HEK293 (cell line): ENCODE measurements at regions not wholly inside any gene's neighbourhood (a gene's known extent, or its start where the extent isn't known, plus 50 kb on each side); places are given as distances from the start of the nearest gene placed in this dataset.

ENCODE experiments used
- CTCF ChIA-PET: fragments of 350-600 bp; formaldehyde crosslinking; extraction: SDS; loops from one replicate; lab custom pipeline; 2021; ENCODE audit warnings: antibody characterized with exemption; lab: Yijun Ruan, JAX
- POLR2A ChIA-PET: fragments of 300-600 bp; formaldehyde crosslinking; extraction: SDS; loops from one replicate; lab custom pipeline; 2020; ENCODE audit warnings: antibody characterized with exemption, inconsistent platforms; lab: Yijun Ruan, JAX
- H3K27ac ChIP-seq: fragments of 200-500 bp; sonication (Bioruptor generic); 2 replicates; pipeline ENCODE4 v1.5.1; 2014; ENCODE audit warnings: low read depth, low read length, control low read depth, inconsistent platforms; ENCODE audit errors: extremely low read depth
- H3K36me3 ChIP-seq, 2 experiments: fragments of 200-500 bp in 1 of 2; sonication (Bioruptor generic) in 1 of 2; 1 replicate in 1 of 2; 2 replicates in 1 of 2; pipeline ENCODE4 v1.5.1; 2014 to 2017; ENCODE audit warnings: inconsistent platforms in 2 of 2, low read length in 2 of 2; ENCODE audit not compliant: control insufficient read depth in 2 of 2, insufficient read depth in 1 of 2
- H3K4me1 ChIP-seq: fragments of 200-500 bp; sonication (Bioruptor generic); 2 replicates; pipeline ENCODE4 v1.5.1; 2014; ENCODE audit warnings: mild to moderate bottlenecking, low read length, inconsistent platforms; ENCODE audit not compliant: control insufficient read depth, insufficient read depth
- H3K4me3 ChIP-seq: 2 replicates; pipeline ENCODE4 v1.5.1; 2011; ENCODE audit warnings: low read depth, mild to moderate bottlenecking, control low read depth, low read length, moderate library complexity
- H3K9me3 ChIP-seq: fragments of 200-500 bp; sonication (Bioruptor generic); 2 replicates; pipeline ENCODE4 v1.5.1; 2014; ENCODE audit warnings: low read depth, low read length, inconsistent platforms; ENCODE audit not compliant: control insufficient read depth, insufficient read depth
- KLF7 ChIP-seq: fragments of 450-650 bp; formaldehyde crosslinking; IDR thresholded peaks from 2 replicates; pipeline ENCODE4 v1.5.1; 2016; ENCODE audit warnings: missing biosample characterization, missing genetic modification characterization, borderline replicate concordance
- PRDM1 ChIP-seq: fragments of 450-650 bp; formaldehyde crosslinking; IDR thresholded peaks from 2 replicates; pipeline ENCODE4; 2016; ENCODE audit warnings: missing biosample characterization, missing genetic modification characterization
- SP2 ChIP-seq: fragments of 450-650 bp; formaldehyde crosslinking; IDR thresholded peaks from 2 replicates; pipeline ENCODE4 v1.5.1; 2016; ENCODE audit warnings: missing biosample characterization, missing genetic modification characterization
- TCF7L2 ChIP-seq: IDR thresholded peaks from 2 replicates; pipeline ENCODE4 v1.6.1; 2011; ENCODE audit warnings: low read depth, mild to moderate bottlenecking, inconsistent platforms, low read length, moderate library complexity, borderline replicate concordance
- ZBTB7A ChIP-seq: fragments of 450-650 bp; formaldehyde crosslinking; IDR thresholded peaks from 2 replicates; pipeline ENCODE4 v1.5.1; 2016; ENCODE audit warnings: low read depth, missing biosample characterization, missing genetic modification characterization
- ZNF10 ChIP-seq: fragments of 450-650 bp; formaldehyde crosslinking; IDR thresholded peaks from 2 replicates; pipeline ENCODE4 v1.5.1; 2017; ENCODE audit warnings: missing biosample characterization, missing genetic modification characterization
- ZNF121 ChIP-seq: fragments of 450-650 bp; formaldehyde crosslinking; IDR thresholded peaks from 2 replicates; pipeline ENCODE4 v1.5.1; 2016; ENCODE audit warnings: missing biosample characterization, missing genetic modification characterization
- ZNF157 ChIP-seq: fragments of 450-650 bp; formaldehyde crosslinking; IDR thresholded peaks from 2 replicates; pipeline ENCODE4 v1.5.1; 2016; ENCODE audit warnings: missing biosample characterization, missing genetic modification characterization
- ZNF202 ChIP-seq: fragments of 450-650 bp; formaldehyde crosslinking; IDR thresholded peaks from 2 replicates; pipeline ENCODE4 v1.5.1; 2016; ENCODE audit warnings: missing biosample characterization, missing genetic modification characterization, borderline replicate concordance
- ZNF292 ChIP-seq: fragments of 450-650 bp; formaldehyde crosslinking; IDR thresholded peaks from 2 replicates; pipeline ENCODE4 v1.5.1; 2016; ENCODE audit warnings: low read depth, missing biosample characterization, missing genetic modification characterization, borderline replicate concordance
- ZNF341 ChIP-seq: fragments of 450-650 bp; formaldehyde crosslinking; IDR thresholded peaks from 2 replicates; pipeline ENCODE4; 2016; ENCODE audit warnings: low read depth, missing biosample characterization, missing genetic modification characterization
- ZNF354C ChIP-seq: fragments of 450-650 bp; formaldehyde crosslinking; IDR thresholded peaks from 2 replicates; pipeline ENCODE4 v1.5.1; 2016; ENCODE audit warnings: missing biosample characterization, missing genetic modification characterization, low read depth, borderline replicate concordance
- ZNF521 ChIP-seq: fragments of 450-650 bp; formaldehyde crosslinking; IDR thresholded peaks from 2 replicates; pipeline ENCODE4 v1.5.1; 2017; ENCODE audit warnings: missing biosample characterization, mild to moderate bottlenecking, missing genetic modification characterization
- ZNF621 ChIP-seq: fragments of 450-650 bp; formaldehyde crosslinking; IDR thresholded peaks from 2 replicates; pipeline ENCODE4 v1.5.1; 2017; ENCODE audit warnings: missing biosample characterization, missing genetic modification characterization
- ZNF660 ChIP-seq: fragments of 450-650 bp; IDR thresholded peaks from 2 replicates; pipeline ENCODE4 v1.5.1; 2018; ENCODE audit warnings: missing biosample characterization, mild to moderate bottlenecking, missing genetic modification characterization
- ZNF785 ChIP-seq: fragments of 450-650 bp; formaldehyde crosslinking; IDR thresholded peaks from 2 replicates; pipeline ENCODE4 v1.5.1; 2016; ENCODE audit warnings: missing biosample characterization, missing genetic modification characterization
- TF ChIP-seq, protein P1 (sequence below): fragments of 450-650 bp; formaldehyde crosslinking; IDR thresholded peaks from 2 replicates; pipeline ENCODE4 v1.5.1; 2016; ENCODE audit warnings: missing biosample characterization, missing genetic modification characterization
- TF ChIP-seq, protein P2 (sequence below): fragments of 450-650 bp; formaldehyde crosslinking; IDR thresholded peaks from 2 replicates; pipeline ENCODE4 v1.5.1; 2016; ENCODE audit warnings: missing biosample characterization, missing genetic modification characterization
- TF ChIP-seq, protein P3 (sequence below): fragments of 450-650 bp; formaldehyde crosslinking; IDR thresholded peaks from 2 replicates; pipeline ENCODE4 v1.5.1; 2017; ENCODE audit warnings: missing biosample characterization, missing genetic modification characterization
- TF ChIP-seq, protein P4 (sequence below): fragments of 450-650 bp; formaldehyde crosslinking; IDR thresholded peaks from 2 replicates; pipeline ENCODE4 v1.5.1; 2016; ENCODE audit warnings: missing biosample characterization, missing genetic modification characterization
- TF ChIP-seq, protein P5 (sequence below): fragments of 450-650 bp; formaldehyde crosslinking; IDR thresholded peaks from 2 replicates; pipeline ENCODE4 v1.5.1; 2016; ENCODE audit warnings: missing biosample characterization, missing genetic modification characterization

DNA sequence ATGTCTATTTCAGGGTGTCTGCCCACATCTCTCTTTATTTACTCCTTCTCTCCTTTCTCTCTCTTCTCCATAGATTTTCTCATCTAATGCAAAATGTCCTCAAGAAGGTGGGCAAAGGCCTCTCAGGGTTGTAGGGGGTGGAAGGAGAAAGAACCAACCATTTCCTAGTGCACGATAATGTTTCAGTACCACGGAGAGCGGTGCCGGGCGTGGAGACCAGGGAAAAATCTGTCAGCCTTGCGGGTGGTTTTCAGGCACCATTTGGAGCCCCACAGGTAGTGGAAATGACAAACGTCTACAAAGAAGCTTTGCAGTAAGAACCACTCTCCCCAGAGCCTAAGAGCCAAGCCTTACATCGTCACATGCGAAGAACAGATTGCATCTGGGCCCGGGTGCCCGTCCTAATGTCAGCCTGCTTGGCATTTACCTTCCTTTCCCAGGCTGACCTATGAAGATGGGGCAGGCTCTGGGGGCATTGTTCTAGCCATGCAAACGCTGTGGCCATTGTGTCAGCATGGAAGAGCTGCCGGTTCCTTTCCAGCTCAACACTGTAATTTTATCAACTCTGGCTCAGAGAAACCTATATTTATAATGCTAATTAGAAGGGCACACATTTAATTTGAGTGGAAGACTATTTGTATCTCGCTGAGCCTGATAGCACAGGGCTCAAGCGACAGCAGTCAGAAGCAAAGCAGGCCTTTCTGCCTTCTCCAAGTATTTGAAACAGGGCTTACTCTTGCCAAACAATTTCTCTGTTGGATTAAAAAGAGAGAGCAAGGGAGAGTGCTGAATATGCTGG lies 430.1 kb upstream of the WWC1 start:
- Histone ChIP-seq H3K4me1 (no peaks in the 10 kb centered on the region), H3K36me3 (no peaks in the 10 kb centered on the region), H3K9me3 (no peaks in the 10 kb centered on the region)
- ChIA-PET CTCF (no interaction called here), POLR2A (no interaction called here)
- no peak for TF ChIP-seq ZNF354C (tag by site-specific recombination)
- TF ChIP-seq, protein P1, sequence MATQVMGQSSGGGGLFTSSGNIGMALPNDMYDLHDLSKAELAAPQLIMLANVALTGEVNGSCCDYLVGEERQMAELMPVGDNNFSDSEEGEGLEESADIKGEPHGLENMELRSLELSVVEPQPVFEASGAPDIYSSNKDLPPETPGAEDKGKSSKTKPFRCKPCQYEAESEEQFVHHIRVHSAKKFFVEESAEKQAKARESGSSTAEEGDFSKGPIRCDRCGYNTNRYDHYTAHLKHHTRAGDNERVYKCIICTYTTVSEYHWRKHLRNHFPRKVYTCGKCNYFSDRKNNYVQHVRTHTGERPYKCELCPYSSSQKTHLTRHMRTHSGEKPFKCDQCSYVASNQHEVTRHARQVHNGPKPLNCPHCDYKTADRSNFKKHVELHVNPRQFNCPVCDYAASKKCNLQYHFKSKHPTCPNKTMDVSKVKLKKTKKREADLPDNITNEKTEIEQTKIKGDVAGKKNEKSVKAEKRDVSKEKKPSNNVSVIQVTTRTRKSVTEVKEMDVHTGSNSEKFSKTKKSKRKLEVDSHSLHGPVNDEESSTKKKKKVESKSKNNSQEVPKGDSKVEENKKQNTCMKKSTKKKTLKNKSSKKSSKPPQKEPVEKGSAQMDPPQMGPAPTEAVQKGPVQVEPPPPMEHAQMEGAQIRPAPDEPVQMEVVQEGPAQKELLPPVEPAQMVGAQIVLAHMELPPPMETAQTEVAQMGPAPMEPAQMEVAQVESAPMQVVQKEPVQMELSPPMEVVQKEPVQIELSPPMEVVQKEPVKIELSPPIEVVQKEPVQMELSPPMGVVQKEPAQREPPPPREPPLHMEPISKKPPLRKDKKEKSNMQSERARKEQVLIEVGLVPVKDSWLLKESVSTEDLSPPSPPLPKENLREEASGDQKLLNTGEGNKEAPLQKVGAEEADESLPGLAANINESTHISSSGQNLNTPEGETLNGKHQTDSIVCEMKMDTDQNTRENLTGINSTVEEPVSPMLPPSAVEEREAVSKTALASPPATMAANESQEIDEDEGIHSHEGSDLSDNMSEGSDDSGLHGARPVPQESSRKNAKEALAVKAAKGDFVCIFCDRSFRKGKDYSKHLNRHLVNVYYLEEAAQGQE: peak; percentile 92
- TF ChIP-seq, all 188 proteins: peak for 1
- no peak overlapping the region for H3K27ac ChIP-seq
- no peak overlapping the region for H3K4me3 ChIP-seq

DNA sequence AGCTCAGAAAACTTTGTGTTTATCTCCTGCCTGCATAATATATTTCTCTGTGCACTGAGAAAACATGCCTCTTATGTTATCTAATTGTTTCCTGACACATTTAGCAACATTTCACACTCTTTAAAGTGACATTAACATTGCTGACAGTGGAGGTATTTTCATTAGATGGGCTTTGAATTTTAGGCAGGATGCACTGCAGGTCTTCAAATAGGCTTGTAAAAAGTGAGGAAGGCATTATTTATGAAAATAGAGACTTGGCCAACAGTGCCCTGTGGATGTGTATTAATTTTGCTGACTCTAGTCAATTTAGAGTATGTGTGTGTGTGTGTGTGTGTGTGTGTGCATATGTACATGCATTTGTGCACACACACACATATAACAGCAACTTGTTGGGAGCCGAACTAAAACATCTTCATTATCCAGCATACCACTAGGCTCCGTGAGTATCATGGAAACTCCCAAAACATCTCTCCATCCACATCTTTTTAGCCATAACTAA lies 429.5 kb upstream of the WWC1 start:
- Histone ChIP-seq H3K9me3 (no peaks in the 10 kb centered on the region), H3K36me3 (no peaks in the 10 kb centered on the region), H3K27ac (no peak overlapping the region), H3K4me3 (no peak overlapping the region), H3K4me1 (no peaks in the 10 kb centered on the region)
- TF ChIP-seq ZNF341 (no peak), SP2 (no peak), ZBTB7A (tag by site-specific recombination) (no peak), TCF7L2 (no peak), ZNF292 (no peak), ZNF660 (tag by site-specific recombination) (no peak), ZNF157 (tag by site-specific recombination) (no peak), ZNF621 (tag by site-specific recombination) (no peak), ZNF121 (tag by site-specific recombination) (no peak), ZNF785 (tag by site-specific recombination) (no peak), ZNF521 (tag by site-specific recombination) (no peak), KLF7 (tag by site-specific recombination) (no peak), PRDM1 (tag by site-specific recombination) (no peak), ZNF10 (tag by site-specific recombination) (no peak), ZNF202 (no peak)
- TF ChIP-seq, protein P2, sequence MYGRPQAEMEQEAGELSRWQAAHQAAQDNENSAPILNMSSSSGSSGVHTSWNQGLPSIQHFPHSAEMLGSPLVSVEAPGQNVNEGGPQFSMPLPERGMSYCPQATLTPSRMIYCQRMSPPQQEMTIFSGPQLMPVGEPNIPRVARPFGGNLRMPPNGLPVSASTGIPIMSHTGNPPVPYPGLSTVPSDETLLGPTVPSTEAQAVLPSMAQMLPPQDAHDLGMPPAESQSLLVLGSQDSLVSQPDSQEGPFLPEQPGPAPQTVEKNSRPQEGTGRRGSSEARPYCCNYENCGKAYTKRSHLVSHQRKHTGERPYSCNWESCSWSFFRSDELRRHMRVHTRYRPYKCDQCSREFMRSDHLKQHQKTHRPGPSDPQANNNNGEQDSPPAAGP (tag by site-specific recombination): no peak
- TF ChIP-seq, protein P3, sequence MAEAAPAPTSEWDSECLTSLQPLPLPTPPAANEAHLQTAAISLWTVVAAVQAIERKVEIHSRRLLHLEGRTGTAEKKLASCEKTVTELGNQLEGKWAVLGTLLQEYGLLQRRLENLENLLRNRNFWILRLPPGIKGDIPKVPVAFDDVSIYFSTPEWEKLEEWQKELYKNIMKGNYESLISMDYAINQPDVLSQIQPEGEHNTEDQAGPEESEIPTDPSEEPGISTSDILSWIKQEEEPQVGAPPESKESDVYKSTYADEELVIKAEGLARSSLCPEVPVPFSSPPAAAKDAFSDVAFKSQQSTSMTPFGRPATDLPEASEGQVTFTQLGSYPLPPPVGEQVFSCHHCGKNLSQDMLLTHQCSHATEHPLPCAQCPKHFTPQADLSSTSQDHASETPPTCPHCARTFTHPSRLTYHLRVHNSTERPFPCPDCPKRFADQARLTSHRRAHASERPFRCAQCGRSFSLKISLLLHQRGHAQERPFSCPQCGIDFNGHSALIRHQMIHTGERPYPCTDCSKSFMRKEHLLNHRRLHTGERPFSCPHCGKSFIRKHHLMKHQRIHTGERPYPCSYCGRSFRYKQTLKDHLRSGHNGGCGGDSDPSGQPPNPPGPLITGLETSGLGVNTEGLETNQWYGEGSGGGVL (tag by site-specific recombination): no peak
- TF ChIP-seq, protein P4, sequence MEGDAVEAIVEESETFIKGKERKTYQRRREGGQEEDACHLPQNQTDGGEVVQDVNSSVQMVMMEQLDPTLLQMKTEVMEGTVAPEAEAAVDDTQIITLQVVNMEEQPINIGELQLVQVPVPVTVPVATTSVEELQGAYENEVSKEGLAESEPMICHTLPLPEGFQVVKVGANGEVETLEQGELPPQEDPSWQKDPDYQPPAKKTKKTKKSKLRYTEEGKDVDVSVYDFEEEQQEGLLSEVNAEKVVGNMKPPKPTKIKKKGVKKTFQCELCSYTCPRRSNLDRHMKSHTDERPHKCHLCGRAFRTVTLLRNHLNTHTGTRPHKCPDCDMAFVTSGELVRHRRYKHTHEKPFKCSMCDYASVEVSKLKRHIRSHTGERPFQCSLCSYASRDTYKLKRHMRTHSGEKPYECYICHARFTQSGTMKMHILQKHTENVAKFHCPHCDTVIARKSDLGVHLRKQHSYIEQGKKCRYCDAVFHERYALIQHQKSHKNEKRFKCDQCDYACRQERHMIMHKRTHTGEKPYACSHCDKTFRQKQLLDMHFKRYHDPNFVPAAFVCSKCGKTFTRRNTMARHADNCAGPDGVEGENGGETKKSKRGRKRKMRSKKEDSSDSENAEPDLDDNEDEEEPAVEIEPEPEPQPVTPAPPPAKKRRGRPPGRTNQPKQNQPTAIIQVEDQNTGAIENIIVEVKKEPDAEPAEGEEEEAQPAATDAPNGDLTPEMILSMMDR: no peak
- TF ChIP-seq, protein P5, sequence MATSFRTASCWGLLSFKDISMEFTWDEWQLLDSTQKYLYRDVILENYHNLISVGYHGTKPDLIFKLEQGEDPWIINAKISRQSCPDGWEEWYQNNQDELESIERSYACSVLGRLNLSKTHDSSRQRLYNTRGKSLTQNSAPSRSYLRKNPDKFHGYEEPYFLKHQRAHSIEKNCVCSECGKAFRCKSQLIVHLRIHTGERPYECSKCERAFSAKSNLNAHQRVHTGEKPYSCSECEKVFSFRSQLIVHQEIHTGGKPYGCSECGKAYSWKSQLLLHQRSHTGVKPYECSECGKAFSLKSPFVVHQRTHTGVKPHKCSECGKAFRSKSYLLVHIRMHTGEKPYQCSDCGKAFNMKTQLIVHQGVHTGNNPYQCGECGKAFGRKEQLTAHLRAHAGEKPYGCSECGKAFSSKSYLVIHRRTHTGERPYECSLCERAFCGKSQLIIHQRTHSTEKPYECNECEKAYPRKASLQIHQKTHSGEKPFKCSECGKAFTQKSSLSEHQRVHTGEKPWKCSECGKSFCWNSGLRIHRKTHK (tag by site-specific recombination): no peak
- ChIA-PET CTCF (no interaction called here), POLR2A (no interaction called here)
